ENCODE measurements at regions not wholly inside any gene's neighbourhood (a gene's known extent, or its start where the extent isn't known, plus 50 kb on each side); places are given as distances from the start of the nearest gene placed in this dataset.

DNA sequence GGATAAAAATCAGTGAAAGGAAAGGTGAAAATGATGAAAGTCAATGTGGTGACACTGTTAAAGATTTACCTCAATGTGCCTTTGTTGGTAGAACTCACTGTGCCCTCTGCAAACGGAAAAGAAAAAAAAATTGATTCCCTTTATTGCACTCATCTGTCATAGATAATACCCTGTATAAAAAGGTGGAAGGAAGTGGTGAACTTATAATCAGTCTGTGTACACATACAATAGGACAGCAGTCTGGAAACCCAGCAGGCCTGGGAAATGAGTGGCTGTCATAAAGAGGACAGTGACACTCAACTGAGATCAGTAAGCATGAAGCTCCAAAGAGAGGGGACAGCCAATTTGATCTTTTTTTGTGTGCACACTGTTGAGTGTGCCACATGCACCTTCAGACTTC lies 364.7 kb downstream of the NOVA1 start:
- H3K36me3 ChIP-seq = no peaks in the 10 kb centered on the region
- no peak for DNase-seq
- TF ChIP-seq, protein P1, sequence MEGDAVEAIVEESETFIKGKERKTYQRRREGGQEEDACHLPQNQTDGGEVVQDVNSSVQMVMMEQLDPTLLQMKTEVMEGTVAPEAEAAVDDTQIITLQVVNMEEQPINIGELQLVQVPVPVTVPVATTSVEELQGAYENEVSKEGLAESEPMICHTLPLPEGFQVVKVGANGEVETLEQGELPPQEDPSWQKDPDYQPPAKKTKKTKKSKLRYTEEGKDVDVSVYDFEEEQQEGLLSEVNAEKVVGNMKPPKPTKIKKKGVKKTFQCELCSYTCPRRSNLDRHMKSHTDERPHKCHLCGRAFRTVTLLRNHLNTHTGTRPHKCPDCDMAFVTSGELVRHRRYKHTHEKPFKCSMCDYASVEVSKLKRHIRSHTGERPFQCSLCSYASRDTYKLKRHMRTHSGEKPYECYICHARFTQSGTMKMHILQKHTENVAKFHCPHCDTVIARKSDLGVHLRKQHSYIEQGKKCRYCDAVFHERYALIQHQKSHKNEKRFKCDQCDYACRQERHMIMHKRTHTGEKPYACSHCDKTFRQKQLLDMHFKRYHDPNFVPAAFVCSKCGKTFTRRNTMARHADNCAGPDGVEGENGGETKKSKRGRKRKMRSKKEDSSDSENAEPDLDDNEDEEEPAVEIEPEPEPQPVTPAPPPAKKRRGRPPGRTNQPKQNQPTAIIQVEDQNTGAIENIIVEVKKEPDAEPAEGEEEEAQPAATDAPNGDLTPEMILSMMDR (IDR thresholded peaks at IDR 0.05; ENCODE audit: low read depth, low read length) = no peak
- no peak overlapping the region for H3K4me3 ChIP-seq (ENCODE audit: low read depth, low read length)
- H3K9me3 ChIP-seq = no peaks in the 10 kb centered on the region
- H3K27me3 ChIP-seq = no peaks in the 10 kb centered on the region
- H3K4me1 ChIP-seq = no peaks in the 10 kb centered on the region

DNA sequence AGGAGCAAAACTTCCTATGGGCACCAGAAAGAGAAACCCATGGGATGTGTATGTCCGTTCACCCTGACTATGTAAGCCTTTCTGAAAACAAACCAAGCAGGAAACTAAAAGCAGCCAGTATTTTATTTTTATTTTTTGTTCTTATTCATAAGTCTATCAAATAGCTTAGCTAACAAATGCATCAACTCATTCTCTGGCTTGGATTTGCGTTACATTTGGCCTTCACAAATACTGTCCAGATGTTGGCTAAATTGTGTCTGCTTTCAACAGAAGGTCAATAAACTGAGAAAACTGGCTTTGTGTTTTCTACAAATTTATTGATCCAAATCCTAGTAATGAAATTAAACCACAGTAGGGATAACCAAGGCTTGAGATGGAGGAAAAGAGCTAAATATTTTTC lies 379.0 kb downstream of the NOVA1 start:
- Histone ChIP-seq H3K4me3 (ENCODE audit: low read depth, low read length) (no peak overlapping the region), H3K9me3 (no peaks in the 10 kb centered on the region; the same call in 1 of the 2 replicates), H3K36me3 (no peaks in the 10 kb centered on the region), H3K27me3 (no peaks in the 10 kb centered on the region), H3K4me1 (no peaks in the 10 kb centered on the region)
- TF ChIP-seq, protein P1 (IDR thresholded peaks at IDR 0.05; ENCODE audit: low read depth, low read length) = no peak
- DNase-seq = no peak

DNA sequence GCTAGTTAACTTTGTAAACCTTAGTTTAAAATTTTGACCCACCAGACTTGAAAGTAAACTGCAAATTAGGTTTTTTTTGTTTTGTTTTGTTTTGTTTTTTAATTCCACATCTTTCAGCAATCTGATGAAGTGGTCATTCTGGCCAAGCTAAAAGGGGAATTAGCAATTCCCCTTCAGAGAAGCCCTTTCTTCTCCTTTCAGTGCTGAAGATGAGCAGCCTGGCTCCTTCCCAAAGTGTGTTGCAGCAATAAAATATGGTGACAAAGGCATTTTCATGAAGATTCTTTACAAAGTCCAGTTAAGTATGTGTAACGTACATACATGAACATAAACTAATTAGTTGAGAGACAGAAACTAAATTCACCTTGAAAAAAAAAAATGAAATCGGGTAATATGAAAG lies 380.1 kb downstream of the NOVA1 start:
- H3K27me3 ChIP-seq = no peaks in the 10 kb centered on the region
- TF ChIP-seq, protein P1 (IDR thresholded peaks at IDR 0.05; ENCODE audit: low read depth, low read length) = no peak
- H3K4me1 ChIP-seq = no peaks in the 10 kb centered on the region
- no peaks in the 10 kb centered on the region; the same call in 1 of the 2 replicates for H3K9me3 ChIP-seq
- DNase-seq = no peak
- no peak overlapping the region for H3K4me3 ChIP-seq (ENCODE audit: low read depth, low read length)
- H3K36me3 ChIP-seq = no peaks in the 10 kb centered on the region

DNA sequence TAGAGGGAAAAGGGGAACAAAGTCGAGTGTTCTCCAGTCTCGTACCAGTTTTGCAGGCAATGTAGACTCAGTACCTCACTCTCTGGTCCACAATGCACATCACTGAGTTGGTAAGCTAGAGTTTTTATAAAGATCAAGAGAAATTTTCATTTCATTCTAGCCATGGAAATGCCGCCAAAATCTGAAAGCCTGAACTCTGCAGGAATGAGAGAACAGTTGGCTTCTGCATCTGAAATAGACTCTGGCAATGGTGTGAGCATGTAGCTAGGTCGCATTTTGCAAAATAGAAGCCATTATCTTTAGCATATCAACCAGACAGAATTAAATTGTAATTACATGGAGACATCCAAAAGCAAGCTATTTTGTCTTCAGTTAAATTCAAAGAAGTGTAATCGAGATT lies 381.0 kb downstream of the NOVA1 start:
- TF ChIP-seq, protein P1 (IDR thresholded peaks at IDR 0.05; ENCODE audit: low read depth, low read length) = no peak
- H3K36me3 ChIP-seq = no peaks in the 10 kb centered on the region
- H3K9me3 ChIP-seq = no peaks in the 10 kb centered on the region; the same call in 1 of the 2 replicates
- no peaks in the 10 kb centered on the region for H3K4me1 ChIP-seq
- no peak for DNase-seq
- no peaks in the 10 kb centered on the region for H3K27me3 ChIP-seq
- H3K4me3 ChIP-seq (ENCODE audit: low read depth, low read length) = no peak overlapping the region

DNA sequence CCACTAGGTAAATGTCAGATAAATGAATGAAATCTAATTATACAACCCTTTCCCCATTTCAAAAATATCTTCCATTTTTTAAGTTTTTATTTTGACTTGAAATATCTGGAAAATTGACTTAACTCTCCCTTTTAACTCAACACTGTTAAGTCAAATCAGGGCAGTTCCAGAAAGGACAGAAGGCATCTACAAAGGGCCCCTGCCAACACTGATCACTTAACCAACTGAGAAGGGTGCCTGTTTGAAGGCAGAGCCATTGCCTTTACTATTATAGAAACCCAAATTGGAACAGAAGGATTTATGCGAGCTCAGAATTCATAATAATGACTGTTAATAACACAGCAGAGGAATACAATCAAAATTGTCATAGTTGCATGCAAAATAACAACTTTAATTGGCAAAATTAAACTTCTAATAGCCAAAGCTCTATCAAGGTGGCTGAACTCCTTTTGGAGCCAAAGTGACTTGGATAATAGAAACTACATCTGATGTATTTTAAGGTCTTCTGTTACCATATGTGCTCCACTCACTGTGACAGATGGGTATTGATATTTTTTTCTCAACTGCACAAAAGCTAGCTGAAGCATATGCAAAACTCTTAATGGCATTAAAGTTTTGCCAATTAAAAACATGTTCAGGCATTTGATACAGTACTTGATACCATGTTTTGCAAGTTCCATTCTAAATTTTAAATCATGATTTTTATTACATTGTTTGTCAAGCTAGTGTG lies 383.8 kb downstream of the NOVA1 start:
- Histone ChIP-seq H3K27me3 (no peaks in the 10 kb centered on the region), H3K4me3 (ENCODE audit: low read depth, low read length) (no peak overlapping the region), H3K9me3 (no peaks in the 10 kb centered on the region), H3K36me3 (no peaks in the 10 kb centered on the region), H3K4me1 (no peaks in the 10 kb centered on the region)
- DNase-seq = no peak
- TF ChIP-seq, protein P1 (IDR thresholded peaks at IDR 0.05; ENCODE audit: low read depth, low read length) = no peak

DNA sequence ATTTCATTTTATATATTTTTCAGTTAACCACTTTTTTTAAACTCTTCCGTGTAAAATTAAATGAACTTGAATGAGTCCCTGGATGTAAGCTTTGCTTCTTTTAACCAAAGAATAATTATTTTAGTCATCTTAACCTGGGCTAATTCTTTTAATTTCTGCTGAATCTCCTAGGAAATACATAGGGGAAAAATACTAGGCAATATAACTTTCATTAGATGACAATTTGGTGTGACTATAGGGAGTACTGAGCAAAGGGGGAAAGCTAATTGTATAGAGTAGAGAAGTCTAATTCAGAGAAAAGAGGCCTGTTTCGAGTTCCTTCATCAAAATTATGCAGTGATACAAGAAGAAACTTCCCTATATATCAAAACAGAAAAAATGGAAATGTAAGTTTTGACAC lies 388.1 kb downstream of the NOVA1 start:
- Histone ChIP-seq H3K4me1 (no peaks in the 10 kb centered on the region), H3K27me3 (peaks cover 10% of the 10 kb centered on the region), H3K4me3 (ENCODE audit: low read depth, low read length) (no peak overlapping the region), H3K36me3 (no peaks in the 10 kb centered on the region), H3K9me3 (no peaks in the 10 kb centered on the region)
- DNase-seq = no peak
- TF ChIP-seq, protein P1 (IDR thresholded peaks at IDR 0.05; ENCODE audit: low read depth, low read length) = no peak

All from BE2C (cell line).